ENCODE measurements at regions not wholly inside any gene's neighbourhood (a gene's known extent, or its start where the extent isn't known, plus 50 kb on each side); places are given as distances from the start of the nearest gene placed in this dataset.

DNA sequence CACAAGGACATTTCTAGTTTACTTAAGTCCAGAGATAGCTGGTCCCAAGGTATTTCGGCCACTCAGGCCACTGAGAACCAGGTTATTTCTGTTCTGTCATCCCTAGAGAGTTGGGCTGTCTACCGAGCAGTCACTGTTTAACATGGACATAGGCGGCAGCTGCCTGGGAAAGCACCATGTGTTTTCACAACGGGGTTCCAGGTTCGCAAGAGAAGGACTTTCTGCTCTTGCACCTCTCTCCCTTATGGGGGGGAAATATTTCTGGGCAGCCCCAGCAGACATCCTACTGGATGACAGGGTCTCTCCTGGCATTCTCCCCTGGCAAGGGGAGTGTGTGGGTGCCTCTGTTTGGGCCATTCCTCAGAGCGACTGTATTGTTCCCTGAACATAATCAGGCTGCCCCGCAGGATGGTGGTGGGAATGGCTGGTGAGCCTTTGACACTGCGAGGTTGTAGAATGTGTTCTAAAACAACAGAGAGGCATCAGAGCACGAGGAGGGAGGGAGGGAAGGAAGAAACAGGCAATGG is 64.4 kb upstream of the DUSP22 start:
- Histone ChIP-seq H3K4me1 (ENCODE audit: insufficient read depth, low read length, severe bottlenecking) (peaks cover 6% of the 10 kb centered on the region), H3K36me3 (ENCODE audit: insufficient read depth, low read length) (no peaks in the 10 kb centered on the region), H3K79me2 (ENCODE audit: insufficient read depth, low read length) (no peaks in the 10 kb centered on the region), H3K27ac (ENCODE audit: low read depth, low read length, poor library complexity, severe bottlenecking) (no peak overlapping the region), H2AFZ (ENCODE audit: low read length) (no peak overlapping the region), H3K4me3 (ENCODE audit: low read depth, low read length, poor library complexity, severe bottlenecking) (no peak overlapping the region), H3K4me2 (ENCODE audit: low read length) (no peak overlapping the region), H3K9ac (ENCODE audit: low read length) (no peak overlapping the region), H3F3A (ENCODE audit: insufficient read depth, low read length) (no peaks in the 10 kb centered on the region), H3K27me3 (ENCODE audit: insufficient read depth, low read length) (peaks cover 9% of the 10 kb centered on the region), H3K9me2 (ENCODE audit: low read depth, low read length) (no peaks in the 10 kb centered on the region), H3K9me3 (ENCODE audit: low read length) (no peaks in the 10 kb centered on the region), H4K20me1 (ENCODE audit: insufficient read depth, low read length) (no peaks in the 10 kb centered on the region)
- TF ChIP-seq, protein P1, sequence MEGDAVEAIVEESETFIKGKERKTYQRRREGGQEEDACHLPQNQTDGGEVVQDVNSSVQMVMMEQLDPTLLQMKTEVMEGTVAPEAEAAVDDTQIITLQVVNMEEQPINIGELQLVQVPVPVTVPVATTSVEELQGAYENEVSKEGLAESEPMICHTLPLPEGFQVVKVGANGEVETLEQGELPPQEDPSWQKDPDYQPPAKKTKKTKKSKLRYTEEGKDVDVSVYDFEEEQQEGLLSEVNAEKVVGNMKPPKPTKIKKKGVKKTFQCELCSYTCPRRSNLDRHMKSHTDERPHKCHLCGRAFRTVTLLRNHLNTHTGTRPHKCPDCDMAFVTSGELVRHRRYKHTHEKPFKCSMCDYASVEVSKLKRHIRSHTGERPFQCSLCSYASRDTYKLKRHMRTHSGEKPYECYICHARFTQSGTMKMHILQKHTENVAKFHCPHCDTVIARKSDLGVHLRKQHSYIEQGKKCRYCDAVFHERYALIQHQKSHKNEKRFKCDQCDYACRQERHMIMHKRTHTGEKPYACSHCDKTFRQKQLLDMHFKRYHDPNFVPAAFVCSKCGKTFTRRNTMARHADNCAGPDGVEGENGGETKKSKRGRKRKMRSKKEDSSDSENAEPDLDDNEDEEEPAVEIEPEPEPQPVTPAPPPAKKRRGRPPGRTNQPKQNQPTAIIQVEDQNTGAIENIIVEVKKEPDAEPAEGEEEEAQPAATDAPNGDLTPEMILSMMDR (IDR thresholded peaks at IDR 0.05; ENCODE audit: low read length): no peak
- no peak for TF ChIP-seq EZH2 (IDR thresholded peaks at IDR 0.05; ENCODE audit: borderline replicate concordance, low read length)

DNA sequence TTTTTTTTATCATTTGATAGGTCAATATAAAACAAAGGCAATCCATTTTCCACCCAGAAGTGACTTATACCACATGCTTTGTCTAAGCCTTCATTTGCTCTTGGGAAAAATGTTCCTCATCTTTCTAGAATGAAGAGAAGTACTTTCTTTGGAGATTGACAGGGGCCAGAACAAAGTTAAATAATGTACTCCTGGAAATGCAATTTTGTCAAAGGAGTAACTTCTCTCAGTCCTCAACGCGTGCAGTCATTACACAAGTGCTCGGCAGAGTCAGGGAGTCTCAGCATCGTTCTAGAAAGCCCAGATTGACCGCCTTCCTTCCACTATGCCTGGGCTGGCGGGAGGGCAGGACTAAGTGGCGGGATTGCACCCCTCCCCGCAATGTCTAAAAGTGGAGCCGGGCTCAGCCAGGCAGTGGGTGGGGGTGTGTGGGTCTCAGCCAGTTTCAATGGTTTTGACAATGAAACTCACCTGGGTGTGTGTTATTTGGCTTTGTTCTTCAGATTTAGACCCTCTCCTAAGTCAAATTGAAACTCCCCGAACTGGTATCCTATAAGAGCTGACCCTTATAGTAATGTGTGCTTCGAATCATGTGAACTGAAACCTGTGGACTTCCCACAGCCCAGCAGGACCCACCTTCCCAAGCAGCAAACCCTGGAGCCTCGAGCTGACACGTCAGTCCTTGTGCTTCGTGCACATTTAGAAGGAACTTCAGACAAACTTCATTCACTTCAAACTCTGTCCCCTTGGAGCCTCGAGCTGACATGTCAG is 63.2 kb upstream of the DUSP22 start:
- Histone ChIP-seq H3K79me2 (ENCODE audit: insufficient read depth, low read length) (no peaks in the 10 kb centered on the region), H3K27ac (ENCODE audit: low read depth, low read length, poor library complexity, severe bottlenecking) (no peak overlapping the region), H3K9ac (ENCODE audit: low read length) (no peak overlapping the region), H3K9me2 (ENCODE audit: low read depth, low read length) (no peaks in the 10 kb centered on the region), H3K4me3 (ENCODE audit: low read depth, low read length, poor library complexity, severe bottlenecking) (no peak overlapping the region), H4K20me1 (ENCODE audit: insufficient read depth, low read length) (no peaks in the 10 kb centered on the region), H3F3A (ENCODE audit: insufficient read depth, low read length) (no peaks in the 10 kb centered on the region), H3K9me3 (ENCODE audit: low read length) (no peaks in the 10 kb centered on the region), H3K36me3 (ENCODE audit: insufficient read depth, low read length) (no peaks in the 10 kb centered on the region), H3K27me3 (ENCODE audit: insufficient read depth, low read length) (peaks cover 9% of the 10 kb centered on the region), H3K4me2 (ENCODE audit: low read length) (no peak overlapping the region), H3K4me1 (ENCODE audit: insufficient read depth, low read length, severe bottlenecking) (peaks cover 6% of the 10 kb centered on the region), H2AFZ (ENCODE audit: low read length) (no peak overlapping the region)
- TF ChIP-seq, protein P1 (IDR thresholded peaks at IDR 0.05; ENCODE audit: low read length): no peak
- TF ChIP-seq EZH2 (IDR thresholded peaks at IDR 0.05; ENCODE audit: borderline replicate concordance, low read length): no peak

DNA sequence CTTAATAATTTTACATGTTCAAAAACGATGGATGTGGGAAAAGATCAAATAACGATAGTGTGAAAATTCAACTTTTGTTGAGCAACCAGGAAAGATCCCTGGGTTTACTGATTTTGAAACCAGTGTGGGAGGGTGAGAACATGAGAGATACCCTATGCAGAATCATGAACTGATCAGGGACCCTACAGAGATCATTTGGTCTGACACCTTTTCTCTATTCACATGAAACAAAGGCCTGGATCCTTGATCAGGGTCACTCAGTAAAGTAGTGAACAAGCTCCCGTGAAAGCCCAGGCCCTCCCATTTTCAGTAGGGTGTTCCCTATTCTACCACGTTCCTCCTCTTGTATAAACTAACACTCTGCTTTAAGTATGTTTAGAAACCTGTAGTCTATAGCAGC is 60.5 kb upstream of the DUSP22 start:
- H4K20me1 ChIP-seq (ENCODE audit: insufficient read depth, low read length): no peaks in the 10 kb centered on the region
- H3K79me2 ChIP-seq (ENCODE audit: insufficient read depth, low read length): no peaks in the 10 kb centered on the region
- H3K4me1 ChIP-seq (ENCODE audit: insufficient read depth, low read length, severe bottlenecking): peaks cover 15% of the 10 kb centered on the region
- no peaks in the 10 kb centered on the region for H3K36me3 ChIP-seq (ENCODE audit: insufficient read depth, low read length)
- H3K4me3 ChIP-seq (ENCODE audit: low read depth, low read length, poor library complexity, severe bottlenecking): no peak overlapping the region
- no peak overlapping the region for H3K9ac ChIP-seq (ENCODE audit: low read length)
- no peak overlapping the region for H2AFZ ChIP-seq (ENCODE audit: low read length)
- no peaks in the 10 kb centered on the region for H3K9me3 ChIP-seq (ENCODE audit: low read length)
- TF ChIP-seq, protein P1 (IDR thresholded peaks at IDR 0.05; ENCODE audit: low read length): no peak
- no peak for TF ChIP-seq EZH2 (IDR thresholded peaks at IDR 0.05; ENCODE audit: borderline replicate concordance, low read length)
- H3K4me2 ChIP-seq (ENCODE audit: low read length): no peak overlapping the region
- 0 out of 2 replicates have a peak, but pooled peaks cover 4% of the 10 kb centered on the region for H3F3A ChIP-seq (ENCODE audit: insufficient read depth, low read length)
- H3K27me3 ChIP-seq (ENCODE audit: insufficient read depth, low read length): peaks cover 2% of the 10 kb centered on the region
- no peaks in the 10 kb centered on the region for H3K9me2 ChIP-seq (ENCODE audit: low read depth, low read length)
- H3K27ac ChIP-seq (ENCODE audit: low read depth, low read length, poor library complexity, severe bottlenecking): no peak overlapping the region

Measured in OCI-LY1 (cell line).